ENCODE measurements at regions not wholly inside any gene's neighbourhood (a gene's known extent, or its start where the extent isn't known, plus 50 kb on each side); places are given as distances from the start of the nearest gene placed in this dataset.
"Not testable (repeated sequence)": the region's sequence is repeated elsewhere in the genome, so short reads cannot be mapped to it uniquely, and the experiment has no call there.

GRCh38 chr5:163569284-163569683 is 63.9 kb downstream of the MAT2B start:
- no peak for DNase-seq (ENCODE audit: low read depth in 2 of 2)

GRCh38 chr5:163571744-163572143 is 66.3 kb downstream of the MAT2B start:
- DNase-seq (ENCODE audit: low read depth in 2 of 2) = no peak

- DNase-seq (ENCODE audit: low read depth in 2 of 2) = no peak
Measured at GRCh38 chr5:163574472-163575440, 69.3 kb downstream of the MAT2B start.

- no peak for DNase-seq (ENCODE audit: low read depth in 2 of 2)
Measured at GRCh38 chr5:163578652-163579051, 73.2 kb downstream of the MAT2B start.

GRCh38 chr5:163579729-163580128 is 74.3 kb downstream of the MAT2B start:
- DNase-seq (ENCODE audit: low read depth in 2 of 2) = no peak

GRCh38 chr5:163580516-163580915 is 75.1 kb downstream of the MAT2B start:
- no peak for DNase-seq (ENCODE audit: low read depth in 2 of 2)

GRCh38 chr5:163583491-163584153 is 78.2 kb downstream of the MAT2B start:
- not testable (repeated sequence) for DNase-seq (ENCODE audit: low read depth in 2 of 2)

GRCh38 chr5:163585206-163585605 is 79.8 kb downstream of the MAT2B start:
- no peak for DNase-seq (ENCODE audit: low read depth in 2 of 2)

GRCh38 chr5:163586531-163586956 is 81.1 kb downstream of the MAT2B start:
- DNase-seq (ENCODE audit: low read depth in 2 of 2) = no peak

GRCh38 chr5:163594951-163595350 is 89.5 kb downstream of the MAT2B start:
- no peak for DNase-seq (ENCODE audit: low read depth in 2 of 2)

GRCh38 chr5:163595932-163596607 is 90.7 kb downstream of the MAT2B start:
- no peak for DNase-seq (ENCODE audit: low read depth in 2 of 2)

- no peak for DNase-seq (ENCODE audit: low read depth in 2 of 2)
Measured at GRCh38 chr5:163596608-163597315, 91.3 kb downstream of the MAT2B start.

GRCh38 chr5:163604013-163604412 is 98.6 kb downstream of the MAT2B start:
- DNase-seq (ENCODE audit: low read depth in 2 of 2) = no peak

GRCh38 chr5:163607256-163607655 is 101.8 kb downstream of the MAT2B start:
- no peak for DNase-seq (ENCODE audit: low read depth in 2 of 2)

- DNase-seq (ENCODE audit: low read depth in 2 of 2) = no peak
Measured at GRCh38 chr5:163608621-163609020, 103.2 kb downstream of the MAT2B start.

GRCh38 chr5:163609910-163610309 is 104.5 kb downstream of the MAT2B start:
- DNase-seq (ENCODE audit: low read depth in 2 of 2) = no peak

GRCh38 chr5:163612358-163613149 is 107.1 kb downstream of the MAT2B start:
- DNase-seq (ENCODE audit: low read depth in 2 of 2) = no peak

- no peak for DNase-seq (ENCODE audit: low read depth in 2 of 2)
Measured at GRCh38 chr5:163613150-163613442, 107.7 kb downstream of the MAT2B start.

- DNase-seq (ENCODE audit: low read depth in 2 of 2) = no peak
Measured at GRCh38 chr5:163614787-163615186, 109.4 kb downstream of the MAT2B start.

GRCh38 chr5:163619273-163619934 is 114.0 kb downstream of the MAT2B start:
- no peak for DNase-seq (ENCODE audit: low read depth in 2 of 2)

GRCh38 chr5:163619951-163620350 is 114.5 kb downstream of the MAT2B start:
- no peak for DNase-seq (ENCODE audit: low read depth in 2 of 2)
